Lung (tissue), 11 donors: ENCODE measurements at regions not wholly inside any gene's neighbourhood (a gene's known extent, or its start where the extent isn't known, plus 50 kb on each side); places are given as distances from the start of the nearest gene placed in this dataset.

Source experiments
- ATAC-seq: fragments of 200-7000 bp; cut with Tn5 transposase; one replicate; pipeline ENCODE4 v1.9.1; 2020; ENCODE audit warnings: moderate number of reproducible peaks; ENCODE audit not compliant: insufficient read depth, low FRiP score
- DNase-seq, 3 donors: peaks; one replicate each; pipeline ENCODE4 v3.0.0-alpha.2; 2013 to 2017
- H3K27ac ChIP-seq, 2 donors: one replicate each; pipeline ENCODE4 v1.5.1; 2013; ENCODE audit warnings: mild to moderate bottlenecking in 2 of 2, moderate library complexity in 2 of 2, control low read depth in 1 of 2, inconsistent platforms in 1 of 2, low read depth in 1 of 2, low read length in 1 of 2
- H3K27me3 ChIP-seq, 3 donors: one replicate each; pipeline ENCODE4 v1.5.1; 2013; ENCODE audit warnings: low read length in 2 of 3; ENCODE audit not compliant: control insufficient read depth in 3 of 3, insufficient read depth in 3 of 3
- H3K36me3 ChIP-seq, 4 donors: one replicate each; pipeline ENCODE4 v1.5.1; 2013; ENCODE audit warnings: low read length in 4 of 4, mild to moderate bottlenecking in 1 of 4, moderate library complexity in 1 of 4; ENCODE audit not compliant: control insufficient read depth in 4 of 4, insufficient read depth in 4 of 4
- H3K4me1 ChIP-seq, 5 donors: one replicate each; pipeline ENCODE4 v1.5.1; 2013; ENCODE audit warnings: low read length in 5 of 5, mild to moderate bottlenecking in 2 of 5, moderate library complexity in 1 of 5; ENCODE audit not compliant: control insufficient read depth in 5 of 5, insufficient read depth in 5 of 5
- H3K4me3 ChIP-seq: one replicate; pipeline ENCODE4 v1.5.1; 2013; ENCODE audit warnings: mild to moderate bottlenecking, control low read depth, moderate library complexity
- H3K9ac ChIP-seq, 2 donors: one replicate each; pipeline ENCODE4 v1.5.1; 2013; ENCODE audit warnings: low read length in 2 of 2, control low read depth in 1 of 2; ENCODE audit not compliant: insufficient read depth in 1 of 2
- H3K9me3 ChIP-seq, 4 donors: one replicate each; pipeline ENCODE4 v1.5.1; 2013; ENCODE audit warnings: low read length in 3 of 4, mild to moderate bottlenecking in 1 of 4, moderate library complexity in 1 of 4; ENCODE audit not compliant: control insufficient read depth in 4 of 4, insufficient read depth in 3 of 4
- WGBS, 2 donors: extraction: QIAGEN DNeasy Blood & Tissue Kit; methylation state at CpG; one replicate each; pipeline ENCODE4 v1.1.7; 2013; 5-methylcytosine and 5-hydroxymethylcytosine counted together
- TF ChIP-seq, protein P1 (sequence below): IDR thresholded peaks from 2 replicates; pipeline ENCODE4 v1.5.1; 2012; ENCODE audit warnings: mild to moderate bottlenecking; ENCODE audit errors: control extremely low read depth, extremely low read depth
- donor health status: control.
- donor health status: control.
- donor health status: Bipolar disorder and iron deficiency.
- donor health status: healthy.
- donor health status: DM: yes; HTN: yes; CAD: no.

DNA sequence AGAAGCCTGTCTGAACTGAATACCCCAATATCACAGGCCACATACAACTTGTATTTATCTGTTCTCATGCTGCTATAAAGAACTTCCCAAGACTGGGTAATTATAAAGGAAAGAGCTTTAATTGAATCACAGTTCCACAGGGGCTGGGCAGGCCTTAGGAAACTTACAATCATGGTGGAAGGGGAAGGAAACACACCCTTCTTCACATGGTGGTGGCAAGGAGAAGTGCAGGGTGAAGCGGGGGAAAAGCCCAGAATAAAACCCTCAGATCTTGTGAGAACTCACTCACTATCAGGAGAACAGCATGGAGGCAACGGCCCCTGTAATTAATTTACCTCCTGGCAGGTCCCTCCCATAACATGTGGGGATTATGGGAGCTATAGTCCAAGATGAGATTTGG is 50.3 kb upstream of the FNDC1 start:
- no peaks in the 10 kb centered on the region for H3K36me3 ChIP-seq
- DNase-seq, result no peak
- ATAC-seq, result no peak
- TF ChIP-seq, protein P1, sequence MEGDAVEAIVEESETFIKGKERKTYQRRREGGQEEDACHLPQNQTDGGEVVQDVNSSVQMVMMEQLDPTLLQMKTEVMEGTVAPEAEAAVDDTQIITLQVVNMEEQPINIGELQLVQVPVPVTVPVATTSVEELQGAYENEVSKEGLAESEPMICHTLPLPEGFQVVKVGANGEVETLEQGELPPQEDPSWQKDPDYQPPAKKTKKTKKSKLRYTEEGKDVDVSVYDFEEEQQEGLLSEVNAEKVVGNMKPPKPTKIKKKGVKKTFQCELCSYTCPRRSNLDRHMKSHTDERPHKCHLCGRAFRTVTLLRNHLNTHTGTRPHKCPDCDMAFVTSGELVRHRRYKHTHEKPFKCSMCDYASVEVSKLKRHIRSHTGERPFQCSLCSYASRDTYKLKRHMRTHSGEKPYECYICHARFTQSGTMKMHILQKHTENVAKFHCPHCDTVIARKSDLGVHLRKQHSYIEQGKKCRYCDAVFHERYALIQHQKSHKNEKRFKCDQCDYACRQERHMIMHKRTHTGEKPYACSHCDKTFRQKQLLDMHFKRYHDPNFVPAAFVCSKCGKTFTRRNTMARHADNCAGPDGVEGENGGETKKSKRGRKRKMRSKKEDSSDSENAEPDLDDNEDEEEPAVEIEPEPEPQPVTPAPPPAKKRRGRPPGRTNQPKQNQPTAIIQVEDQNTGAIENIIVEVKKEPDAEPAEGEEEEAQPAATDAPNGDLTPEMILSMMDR, result no peak
- no peaks in the 10 kb centered on the region for H3K27me3 ChIP-seq
- H3K27ac ChIP-seq, result no peak overlapping the region
- no peak overlapping the region for H3K9ac ChIP-seq
- 62 to 64% methylated on average over 2 of the region's 2 CpGs for WGBS, 2 donors
- no peaks in the 10 kb centered on the region for H3K9me3 ChIP-seq
- peaks cover 0 to 8% (median 0%) of the 10 kb centered on the region in 5 donors for H3K4me1 ChIP-seq
- H3K4me3 ChIP-seq, result no peak overlapping the region

DNA sequence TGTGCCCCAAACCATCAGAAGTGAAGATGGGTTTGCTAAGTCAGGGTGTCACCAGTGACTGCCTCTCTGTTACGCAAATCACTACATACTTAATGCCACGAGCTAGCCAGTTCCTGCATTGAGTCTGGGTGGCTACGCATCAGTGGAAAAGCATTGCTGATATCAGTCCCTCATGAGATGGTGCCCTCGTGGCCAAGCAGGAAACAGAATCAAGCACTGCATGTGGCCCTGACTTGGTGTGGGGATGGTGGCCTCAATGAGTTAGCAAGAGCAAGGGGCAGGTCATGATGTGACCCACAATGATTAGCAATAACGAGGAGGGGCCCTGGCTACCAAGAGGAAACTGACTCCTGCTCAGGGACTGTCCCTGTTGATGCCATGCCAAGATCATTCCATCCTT is 51.6 kb upstream of the FNDC1 start:
- 64 to 68% methylated on average over 5 of the region's 5 CpGs for WGBS, 2 donors
- H3K9me3 ChIP-seq, result no peaks in the 10 kb centered on the region
- H3K4me1 ChIP-seq, result peaks cover 0 to 8% (median 0%) of the 10 kb centered on the region in 5 donors
- H3K9ac ChIP-seq, result no peak overlapping the region
- ATAC-seq (peak; percentile 21), DNase-seq (no peak)
- no peaks in the 10 kb centered on the region for H3K27me3 ChIP-seq
- H3K4me3 ChIP-seq, result no peak overlapping the region
- no peaks in the 10 kb centered on the region for H3K36me3 ChIP-seq
- H3K27ac ChIP-seq, result peak overlapping the region in 1 of 2 donors; percentile 29
- TF ChIP-seq, protein P1, result no peak

DNA sequence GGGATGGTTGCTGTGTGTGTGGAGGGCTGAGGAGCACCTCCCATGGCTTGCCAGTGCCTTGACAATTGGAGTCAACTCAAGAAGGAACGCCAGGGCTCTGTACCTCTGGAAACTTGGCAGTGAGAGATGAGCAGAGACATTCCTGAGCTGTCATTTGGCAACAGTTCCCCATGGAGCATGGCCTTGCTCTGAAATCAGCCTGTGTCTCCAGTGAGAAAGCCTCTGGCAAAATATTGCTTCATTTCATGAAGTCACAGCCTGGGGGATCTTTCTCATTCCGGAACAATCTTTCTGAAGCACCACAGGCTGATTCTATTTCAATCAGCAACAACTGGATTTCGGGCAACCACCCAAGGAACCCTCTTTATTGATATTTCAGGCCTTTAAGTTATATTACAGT is 52.2 kb upstream of the FNDC1 start:
- peaks cover 0 to 8% (median 0%) of the 10 kb centered on the region in 5 donors for H3K4me1 ChIP-seq
- no peak overlapping the region for H3K9ac ChIP-seq
- WGBS, 2 donors, result 65 to 72% methylated on average over 3 of the region's 3 CpGs
- no peaks in the 10 kb centered on the region for H3K27me3 ChIP-seq
- H3K36me3 ChIP-seq, result no peaks in the 10 kb centered on the region
- H3K27ac ChIP-seq, result peak overlapping the region in 1 of 2 donors; percentile 84
- ATAC-seq (no peak), DNase-seq (peak; percentile 52 to 73 (median 68))
- no peaks in the 10 kb centered on the region for H3K9me3 ChIP-seq
- no peak overlapping the region for H3K4me3 ChIP-seq
- TF ChIP-seq, protein P1, result no peak

DNA sequence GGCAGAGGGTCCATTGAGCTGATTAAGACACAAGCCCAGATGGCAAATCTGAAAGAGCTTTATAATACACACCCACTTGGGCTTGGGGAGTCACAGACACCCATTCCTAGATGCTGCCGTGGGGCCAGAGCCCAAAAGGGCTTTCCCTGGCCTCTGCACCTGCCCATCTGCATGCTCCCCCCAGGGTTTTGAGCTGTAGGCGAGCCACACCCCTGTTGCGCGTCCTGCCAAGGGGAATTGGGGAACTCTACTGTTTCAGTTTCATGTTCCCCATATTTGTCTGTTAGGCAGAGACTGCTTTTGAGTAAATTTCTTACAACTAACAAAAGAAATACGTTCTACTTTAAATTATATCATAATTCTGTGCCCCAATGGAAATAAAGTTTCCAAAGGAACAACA is 52.9 kb upstream of the FNDC1 start:
- DNase-seq (no peak), ATAC-seq (no peak)
- Histone ChIP-seq H3K36me3 (no peaks in the 10 kb centered on the region), H3K4me3 (no peak overlapping the region), H3K9me3 (no peaks in the 10 kb centered on the region), H3K4me1 (peaks cover 0 to 8% (median 0%) of the 10 kb centered on the region in 5 donors), H3K27ac (no peak overlapping the region), H3K27me3 (no peaks in the 10 kb centered on the region), H3K9ac (no peak overlapping the region)
- 53 to 67% methylated on average over 5 of the region's 5 CpGs for WGBS, 2 donors
- TF ChIP-seq, protein P1, result no peak
